Duodenal mucosa (tissue), 2 donors: ENCODE measurements at regions not wholly inside any gene's neighbourhood (a gene's known extent, or its start where the extent isn't known, plus 50 kb on each side); places are given as distances from the start of the nearest gene placed in this dataset.

Source experiments
- H3K27ac ChIP-seq: one replicate; pipeline ENCODE4 v1.7.0; 2013; ENCODE audit warnings: low read depth, low read length
- H3K27me3 ChIP-seq, 2 donors: one replicate each; pipeline ENCODE4 v1.7.0; 2013; ENCODE audit warnings: low read length in 2 of 2, control low read depth in 1 of 2; ENCODE audit not compliant: insufficient read depth in 2 of 2, control insufficient read depth in 1 of 2
- H3K36me3 ChIP-seq, 2 donors: one replicate each; pipeline ENCODE4 v1.7.0; 2013; ENCODE audit warnings: low read length in 2 of 2, control low read depth in 1 of 2; ENCODE audit not compliant: insufficient read depth in 2 of 2, control insufficient read depth in 1 of 2
- H3K4me1 ChIP-seq, 2 donors: one replicate each; pipeline ENCODE4 v1.7.0; 2013; ENCODE audit warnings: low read length in 2 of 2, control low read depth in 1 of 2; ENCODE audit not compliant: insufficient read depth in 2 of 2, control insufficient read depth in 1 of 2
- H3K4me3 ChIP-seq, 2 donors: one replicate each; pipeline ENCODE4 v1.7.0; 2013; ENCODE audit warnings: low read length in 2 of 2, low read depth in 1 of 2
- H3K9ac ChIP-seq, 2 donors: one replicate each; pipeline ENCODE4 v1.7.0; 2013; ENCODE audit warnings: low read length in 2 of 2, low read depth in 1 of 2
- H3K9me3 ChIP-seq, 2 donors: one replicate each; pipeline ENCODE4 v1.7.0; 2013; ENCODE audit warnings: low read length in 2 of 2, control low read depth in 1 of 2; ENCODE audit not compliant: control insufficient read depth in 1 of 2

DNA sequence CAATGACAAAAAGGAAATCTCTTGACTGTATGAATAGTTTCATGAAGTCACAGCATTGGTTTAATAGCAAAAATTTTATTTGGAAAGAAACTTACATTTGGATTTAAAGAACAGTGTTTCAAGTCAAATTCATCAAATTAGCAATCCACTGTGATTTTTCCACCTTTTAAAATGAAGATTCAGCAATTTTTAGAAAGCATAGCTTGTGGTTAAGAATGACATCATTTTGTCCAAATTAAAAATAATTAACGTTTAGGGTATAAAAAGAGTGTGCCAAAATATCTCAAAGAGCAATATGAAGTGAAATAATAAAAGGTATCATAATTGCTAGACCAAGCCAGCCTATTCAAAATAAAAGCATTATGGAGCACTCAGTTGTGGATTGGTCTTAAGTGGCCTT lies 114.6 kb downstream of the PAX1 start:
- Histone ChIP-seq H3K27me3 (no peaks in the 10 kb centered on the region), H3K27ac (no peak overlapping the region), H3K4me1 (no peaks in the 10 kb centered on the region), H3K4me3 (no peak overlapping the region), H3K9ac (no peak overlapping the region), H3K9me3 (no peaks in the 10 kb centered on the region), H3K36me3 (no peaks in the 10 kb centered on the region)

- Histone ChIP-seq H3K27me3 (no peaks in the 10 kb centered on the region), H3K4me3 (no peak overlapping the region), H3K36me3 (no peaks in the 10 kb centered on the region), H3K9me3 (no peaks in the 10 kb centered on the region), H3K27ac (no peak overlapping the region), H3K9ac (no peak overlapping the region), H3K4me1 (no peaks in the 10 kb centered on the region)
Measured at GRCh38 chr20:21812379-21812778, 106.9 kb downstream of the PAX1 start.

DNA sequence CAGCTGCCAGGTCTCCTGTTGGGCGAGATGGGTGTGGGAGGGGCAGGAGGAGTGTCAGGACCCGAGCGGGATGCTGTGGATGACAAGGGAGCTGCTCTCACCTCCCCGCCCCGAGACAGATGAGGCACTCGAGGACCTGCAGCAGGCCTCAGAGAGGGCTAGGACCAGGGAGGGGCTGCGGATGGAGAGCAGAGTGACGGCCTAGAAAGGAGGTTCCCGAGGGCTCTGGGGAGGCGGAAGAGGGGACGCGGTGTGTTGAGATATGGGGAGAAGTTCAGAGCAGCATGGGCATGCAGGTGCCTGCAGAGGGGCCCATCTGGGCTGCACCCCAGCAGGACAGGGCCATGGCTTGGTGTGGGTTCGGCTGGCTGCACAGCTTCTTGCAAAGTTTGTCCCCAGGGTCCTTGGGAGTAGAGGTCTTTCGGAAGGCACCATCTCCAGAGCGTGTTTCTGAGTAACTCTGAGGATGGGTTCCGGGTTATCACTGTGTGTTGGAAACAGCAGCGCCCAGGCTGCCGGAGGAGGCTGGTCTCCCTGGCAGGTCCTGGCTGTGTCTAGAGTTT lies 104.6 kb downstream of the PAX1 start:
- H3K9ac ChIP-seq: no peak overlapping the region
- no peaks in the 10 kb centered on the region for H3K36me3 ChIP-seq
- no peaks in the 10 kb centered on the region for H3K9me3 ChIP-seq
- no peak overlapping the region for H3K27ac ChIP-seq
- no peaks in the 10 kb centered on the region for H3K27me3 ChIP-seq
- H3K4me3 ChIP-seq: no peak overlapping the region
- H3K4me1 ChIP-seq: no peaks in the 10 kb centered on the region

DNA sequence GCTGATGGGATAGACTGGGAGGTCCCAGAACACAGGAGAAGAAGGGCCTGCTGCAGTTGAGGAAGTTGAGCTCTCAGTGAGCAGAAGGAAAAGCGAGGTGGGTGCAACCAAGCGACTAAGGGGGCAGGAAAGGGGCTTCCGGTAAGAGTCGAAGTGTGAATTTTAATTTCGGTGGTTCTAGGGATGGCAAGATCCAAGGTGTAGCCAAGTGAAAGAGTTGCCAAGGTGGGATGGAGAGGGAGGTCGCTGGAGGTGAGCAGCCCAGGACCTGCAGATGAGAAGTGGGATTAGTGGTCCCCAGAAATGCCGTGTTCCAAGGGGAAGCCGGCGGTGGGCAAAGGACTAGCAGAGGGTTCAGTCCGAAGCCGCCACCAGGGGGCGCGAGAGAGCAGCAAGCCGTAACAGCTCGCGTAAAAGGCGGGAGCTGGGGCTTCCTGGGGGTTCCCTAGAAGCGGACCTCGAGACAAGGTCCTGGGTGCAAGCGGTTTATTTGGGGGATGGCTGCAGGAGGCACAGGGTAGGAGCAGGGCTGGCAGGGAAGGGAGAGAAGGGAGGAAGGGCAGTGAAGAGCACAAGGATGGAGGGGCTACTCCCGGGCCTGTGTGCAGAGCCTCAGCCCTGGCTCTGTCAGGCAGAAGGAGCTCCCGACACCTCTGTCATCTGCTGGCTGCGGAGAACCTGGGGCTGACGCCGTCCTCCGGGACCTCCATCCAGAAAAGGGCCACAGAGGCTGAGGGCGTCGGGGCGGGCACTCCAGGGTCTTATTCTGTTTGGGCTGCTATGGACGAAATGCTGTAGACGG lies 103.6 kb downstream of the PAX1 start:
- Histone ChIP-seq H3K36me3 (no peaks in the 10 kb centered on the region), H3K4me1 (no peaks in the 10 kb centered on the region), H3K27ac (no peak overlapping the region), H3K27me3 (no peaks in the 10 kb centered on the region), H3K4me3 (no peak overlapping the region), H3K9ac (no peak overlapping the region), H3K9me3 (no peaks in the 10 kb centered on the region)

DNA sequence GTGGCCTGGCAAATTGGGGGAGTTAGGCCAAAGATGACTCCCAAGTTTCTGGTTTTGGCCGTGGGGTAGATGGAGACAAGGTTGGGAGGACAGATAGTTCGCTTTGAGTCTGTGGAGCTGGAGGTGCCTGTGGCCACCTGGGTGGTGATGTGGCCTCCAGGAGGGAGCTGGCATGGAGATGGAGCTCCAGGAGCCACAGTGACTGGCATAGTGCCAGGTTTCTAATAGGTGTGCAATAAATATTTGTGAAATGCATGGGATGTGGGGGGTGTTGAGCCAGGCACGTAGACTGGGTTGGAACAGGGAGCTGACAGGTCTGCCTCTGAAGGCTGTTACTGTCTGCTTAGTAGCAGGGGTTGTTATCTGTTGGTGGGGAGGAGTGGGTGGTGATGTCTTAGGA lies 102.7 kb downstream of the PAX1 start:
- Histone ChIP-seq H3K27ac (no peak overlapping the region), H3K4me3 (no peak overlapping the region), H3K9ac (no peak overlapping the region), H3K27me3 (no peaks in the 10 kb centered on the region), H3K36me3 (no peaks in the 10 kb centered on the region), H3K4me1 (no peaks in the 10 kb centered on the region), H3K9me3 (no peaks in the 10 kb centered on the region)

DNA sequence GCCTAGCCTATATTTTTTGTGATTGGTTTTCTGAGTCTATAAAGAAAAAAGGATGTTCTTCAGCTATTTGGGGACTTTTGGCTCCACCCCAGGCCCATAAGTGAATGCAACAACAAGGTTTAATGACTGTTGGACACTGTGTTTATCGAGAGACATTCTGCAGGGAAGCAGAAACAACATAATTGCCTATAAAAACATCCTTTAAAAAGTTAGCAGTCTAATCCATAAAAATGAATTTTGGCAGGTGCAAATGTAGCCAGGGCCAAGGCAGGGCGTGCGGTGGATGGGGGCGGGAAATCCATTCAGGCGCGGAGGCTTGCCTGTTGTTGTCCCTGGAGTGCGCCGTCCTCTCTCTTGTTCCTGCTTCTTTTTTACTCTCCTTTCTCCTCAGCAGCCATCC lies 99.3 kb downstream of the PAX1 start:
- Histone ChIP-seq H3K9ac (no peak overlapping the region), H3K4me3 (no peak overlapping the region), H3K27me3 (no peaks in the 10 kb centered on the region), H3K36me3 (no peaks in the 10 kb centered on the region), H3K4me1 (no peaks in the 10 kb centered on the region), H3K9me3 (no peaks in the 10 kb centered on the region), H3K27ac (no peak overlapping the region)

GRCh38 chr20:21801193-21801592 lies 95.7 kb downstream of the PAX1 start:
- H3K27ac ChIP-seq: no peak overlapping the region
- no peak overlapping the region for H3K9ac ChIP-seq
- no peaks in the 10 kb centered on the region for H3K4me1 ChIP-seq
- no peak overlapping the region for H3K4me3 ChIP-seq
- no peaks in the 10 kb centered on the region for H3K27me3 ChIP-seq
- no peaks in the 10 kb centered on the region for H3K36me3 ChIP-seq
- H3K9me3 ChIP-seq: no peaks in the 10 kb centered on the region

DNA sequence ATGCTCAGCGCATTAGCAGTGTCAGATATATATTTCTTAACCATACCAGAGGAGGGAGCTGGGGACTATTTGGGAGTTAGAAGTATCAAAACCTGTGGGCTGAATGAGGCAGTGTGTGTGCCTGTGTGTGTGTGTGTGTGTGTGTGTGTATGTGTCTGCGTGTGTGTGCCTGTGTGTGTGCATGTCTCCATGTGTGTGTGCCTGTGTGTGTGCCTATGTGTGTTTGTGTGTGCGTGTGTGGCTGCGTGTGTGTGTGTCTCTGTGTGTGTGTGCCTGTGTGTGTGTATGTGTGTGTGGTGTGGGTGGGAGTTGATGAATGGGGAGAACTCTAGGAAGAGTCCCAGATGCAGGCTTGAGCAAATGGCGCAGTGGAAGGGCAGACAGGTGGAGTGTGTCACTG lies 92.9 kb downstream of the PAX1 start:
- Histone ChIP-seq H3K4me3 (no peak overlapping the region), H3K27me3 (no peaks in the 10 kb centered on the region), H3K9ac (no peak overlapping the region), H3K4me1 (no peaks in the 10 kb centered on the region), H3K9me3 (no peaks in the 10 kb centered on the region), H3K36me3 (no peaks in the 10 kb centered on the region), H3K27ac (no peak overlapping the region)

DNA sequence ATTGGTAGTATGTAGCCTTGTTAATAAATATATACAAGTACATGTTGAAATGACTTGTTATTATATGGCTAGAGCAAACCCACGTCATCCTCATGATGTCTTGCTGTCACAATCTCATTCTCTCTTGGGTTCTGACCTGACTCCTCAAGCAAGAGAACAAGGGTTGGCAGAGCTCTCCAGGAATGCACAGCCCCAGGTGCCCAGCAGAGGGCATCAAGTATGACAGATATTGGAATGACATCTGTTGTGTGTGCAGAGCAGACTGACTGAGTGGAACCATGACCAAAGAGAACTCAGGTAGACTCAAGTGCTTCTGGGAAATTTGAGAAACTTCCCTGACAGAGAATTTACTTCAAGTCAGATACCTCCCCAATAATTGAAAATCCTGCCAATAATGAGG lies 90.6 kb downstream of the PAX1 start:
- Histone ChIP-seq H3K27me3 (no peaks in the 10 kb centered on the region), H3K4me1 (no peaks in the 10 kb centered on the region), H3K36me3 (no peaks in the 10 kb centered on the region), H3K27ac (no peak overlapping the region), H3K9me3 (no peaks in the 10 kb centered on the region), H3K9ac (no peak overlapping the region), H3K4me3 (no peak overlapping the region)

DNA sequence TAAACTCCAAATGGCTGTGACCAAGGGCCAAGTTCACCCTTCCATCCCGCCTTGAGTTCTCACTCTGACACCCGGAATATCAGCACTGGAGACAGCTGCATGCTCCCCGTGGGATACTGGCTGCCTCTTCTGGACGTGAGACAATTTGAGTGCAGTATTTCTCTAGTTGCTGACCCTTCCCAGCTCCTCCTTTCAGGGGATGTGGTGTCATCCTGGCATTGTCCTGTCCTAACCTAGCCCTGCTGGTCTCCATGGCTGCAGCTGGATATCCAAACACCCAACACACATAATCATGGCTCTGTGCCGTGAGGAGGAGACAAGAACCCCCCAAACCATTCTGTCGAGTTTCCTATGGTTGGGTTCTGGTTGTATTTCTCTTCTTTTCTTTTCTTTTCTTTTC lies 82.6 kb downstream of the PAX1 start:
- Histone ChIP-seq H3K4me1 (no peaks in the 10 kb centered on the region), H3K9ac (no peak overlapping the region), H3K27me3 (no peaks in the 10 kb centered on the region), H3K36me3 (no peaks in the 10 kb centered on the region), H3K4me3 (no peak overlapping the region), H3K27ac (no peak overlapping the region), H3K9me3 (no peaks in the 10 kb centered on the region)
